ENCODE measurements at regions not wholly inside any gene's neighbourhood (a gene's known extent, or its start where the extent isn't known, plus 50 kb on each side); places are given as distances from the start of the nearest gene placed in this dataset.

- no TSS peak for BruUV-seq (replicated peaks)
- intact Hi-C loops (cut with micrococcal nuclease; ENCODE audit: unreplicated experiment) = no loop called here
- POLR2A ChIA-PET = no interaction called here
These were observed 65.5 kb upstream of the BHLHE23 start for GRCh38 chr20:63072231-63072791.

GRCh38 chr20:63071541-63072181 lies 64.9 kb upstream of the BHLHE23 start:
- CTCF ChIA-PET (ENCODE audit: unreplicated experiment) = no interaction called here
- no peak overlapping the region for H2AFZ ChIP-seq (ENCODE audit: low read length)
- H3K9me2 ChIP-seq (ENCODE audit: insufficient read depth, low read length) = no peaks in the 10 kb centered on the region
- no peak overlapping the region for H3K27ac ChIP-seq (ENCODE audit: low read depth, low read length, poor library complexity, severe bottlenecking)
- intact Hi-C loops (cut with micrococcal nuclease; ENCODE audit: unreplicated experiment) = no loop called here
- no peaks in the 10 kb centered on the region for H3K36me3 ChIP-seq (ENCODE audit: insufficient read depth, low read length)
- H3K79me2 ChIP-seq (ENCODE audit: insufficient read depth, low read depth, low read length) = no peaks in the 10 kb centered on the region
- no peak overlapping the region for H3K4me3 ChIP-seq (ENCODE audit: low read depth, low read length, poor library complexity, severe bottlenecking)
- H3K4me1 ChIP-seq (ENCODE audit: insufficient read depth, low read length, poor library complexity, severe bottlenecking) = no peaks in the 10 kb centered on the region
- no peaks in the 10 kb centered on the region for H4K20me1 ChIP-seq (ENCODE audit: insufficient read depth, low read length)
- BruUV-seq (replicated peaks) = no TSS peak
- TF ChIP-seq EZH2phosphoT487 (IDR thresholded peaks at IDR 0.05; ENCODE audit: borderline replicate concordance, low read depth, low read length) = no peak
- no peak for TF ChIP-seq CTCF (conservative IDR thresholded peaks at IDR 0.05; ENCODE audit: low read length)
- no peak overlapping the region for H3K4me2 ChIP-seq (ENCODE audit: low read length)
- POLR2A ChIA-PET = no interaction called here
- no peak for DNase-seq (ENCODE audit: low spot score)
- 0 out of 2 replicates have a peak, but pooled peaks cover 4% of the 10 kb centered on the region for H3K9me3 ChIP-seq (ENCODE audit: low read length)

More at GRCh38 chr20:63072231-63072791, 65.5 kb upstream of the BHLHE23 start:
- Histone ChIP-seq H3K36me3 (ENCODE audit: insufficient read depth, low read length) (no peaks in the 10 kb centered on the region), H3K27ac (ENCODE audit: low read depth, low read length, poor library complexity, severe bottlenecking) (no peak overlapping the region), H3K79me2 (ENCODE audit: insufficient read depth, low read depth, low read length) (no peaks in the 10 kb centered on the region), H3K9me3 (ENCODE audit: low read length) (peaks cover 10% of the 10 kb centered on the region; the same call in 1 of the 2 replicates), H3K9me2 (ENCODE audit: insufficient read depth, low read length) (no peaks in the 10 kb centered on the region), H3K4me1 (ENCODE audit: insufficient read depth, low read length, poor library complexity, severe bottlenecking) (no peaks in the 10 kb centered on the region), H4K20me1 (ENCODE audit: insufficient read depth, low read length) (no peaks in the 10 kb centered on the region), H2AFZ (ENCODE audit: low read length) (no peak overlapping the region), H3K4me2 (ENCODE audit: low read length) (no peak overlapping the region), H3K4me3 (ENCODE audit: low read depth, low read length, poor library complexity, severe bottlenecking) (no peak overlapping the region)
- no peak for TF ChIP-seq CTCF (conservative IDR thresholded peaks at IDR 0.05; ENCODE audit: low read length)
- CTCF ChIA-PET (ENCODE audit: unreplicated experiment) = no interaction called here
- no peak for DNase-seq (ENCODE audit: low spot score)

- CTCF ChIA-PET (ENCODE audit: unreplicated experiment) = no interaction called here
These were observed 64.2 kb upstream of the BHLHE23 start for GRCh38 chr20:63070771-63071540.

More at GRCh38 chr20:63070771-63071540, 64.2 kb upstream of the BHLHE23 start:
- no peak overlapping the region for H3K4me3 ChIP-seq (ENCODE audit: low read depth, low read length, poor library complexity, severe bottlenecking)
- no peaks in the 10 kb centered on the region for H3K4me1 ChIP-seq (ENCODE audit: insufficient read depth, low read length, poor library complexity, severe bottlenecking)
- H3K36me3 ChIP-seq (ENCODE audit: insufficient read depth, low read length) = no peaks in the 10 kb centered on the region
- intact Hi-C loops (cut with micrococcal nuclease; ENCODE audit: unreplicated experiment) = no loop called here
- TF ChIP-seq EZH2phosphoT487 (IDR thresholded peaks at IDR 0.05; ENCODE audit: borderline replicate concordance, low read depth, low read length) = no peak
- no peak for TF ChIP-seq CTCF (conservative IDR thresholded peaks at IDR 0.05; ENCODE audit: low read length)
- no peaks in the 10 kb centered on the region for H3K9me2 ChIP-seq (ENCODE audit: insufficient read depth, low read length)
- no peaks in the 10 kb centered on the region for H3K79me2 ChIP-seq (ENCODE audit: insufficient read depth, low read depth, low read length)
- H3K9me3 ChIP-seq (ENCODE audit: low read length) = no peaks in the 10 kb centered on the region
- no peak for DNase-seq (ENCODE audit: low spot score)
- POLR2A ChIA-PET = no interaction called here
- H3K4me2 ChIP-seq (ENCODE audit: low read length) = no peak overlapping the region
- no peaks in the 10 kb centered on the region for H4K20me1 ChIP-seq (ENCODE audit: insufficient read depth, low read length)
- no peak overlapping the region for H2AFZ ChIP-seq (ENCODE audit: low read length)
- H3K27ac ChIP-seq (ENCODE audit: low read depth, low read length, poor library complexity, severe bottlenecking) = no peak overlapping the region
- BruUV-seq (replicated peaks) = no TSS peak
